ENCODE measurements at regions not wholly inside any gene's neighbourhood (a gene's known extent, or its start where the extent isn't known, plus 50 kb on each side); places are given as distances from the start of the nearest gene placed in this dataset.
"Not testable (repeated sequence)": the region's sequence is repeated elsewhere in the genome, so short reads cannot be mapped to it uniquely, and the experiment has no call there.

- peaks cover 3% of the 10 kb centered on the region for H3K9me3 Mint-ChIP-seq
- ChIA-PET POLR2A (no interaction called here), CTCF (no interaction called here)
- no peak for DNase-seq
- no peaks in the 10 kb centered on the region for H3K36me3 Mint-ChIP-seq (ENCODE audit: low read depth)
- no peak overlapping the region for H3K27ac Mint-ChIP-seq
- no peaks in the 10 kb centered on the region for H3K4me1 Mint-ChIP-seq
- H3K4me3 Mint-ChIP-seq, result no peak overlapping the region
- H3K27me3 Mint-ChIP-seq, result no peaks in the 10 kb centered on the region
Measured at GRCh38 chr1:80534606-80535360, 1266.0 kb upstream of the ADGRL2 start.

- CTCF ChIA-PET, result no interaction called here
- DNase-seq, result no peak
- no peak overlapping the region for H3K27ac Mint-ChIP-seq
- POLR2A ChIA-PET, result no interaction called here
- no peaks in the 10 kb centered on the region for H3K27me3 Mint-ChIP-seq
- H3K4me3 Mint-ChIP-seq, result no peak overlapping the region
- no peaks in the 10 kb centered on the region for H3K4me1 Mint-ChIP-seq
- H3K9me3 Mint-ChIP-seq, result peaks cover 3% of the 10 kb centered on the region
- no peaks in the 10 kb centered on the region for H3K36me3 Mint-ChIP-seq (ENCODE audit: low read depth)
Measured at GRCh38 chr1:80533775-80534334, 1266.9 kb upstream of the ADGRL2 start.

GRCh38 chr1:80533093-80533492, 1267.6 kb upstream of the ADGRL2 start:
- no peak overlapping the region for H3K4me3 Mint-ChIP-seq
- peaks cover 3% of the 10 kb centered on the region for H3K9me3 Mint-ChIP-seq
- no peaks in the 10 kb centered on the region for H3K27me3 Mint-ChIP-seq
- no peaks in the 10 kb centered on the region for H3K36me3 Mint-ChIP-seq (ENCODE audit: low read depth)
- ChIA-PET POLR2A (no interaction called here), CTCF (no interaction called here)
- H3K27ac Mint-ChIP-seq, result no peak overlapping the region
- no peaks in the 10 kb centered on the region for H3K4me1 Mint-ChIP-seq
- DNase-seq, result no peak

- ChIA-PET CTCF (no interaction called here), POLR2A (no interaction called here)
- Mint-ChIP-seq H3K27me3 (no peaks in the 10 kb centered on the region), H3K36me3 (ENCODE audit: low read depth) (no peaks in the 10 kb centered on the region), H3K4me3 (no peak overlapping the region), H3K27ac (no peak overlapping the region), H3K4me1 (no peaks in the 10 kb centered on the region), H3K9me3 (peaks cover 3% of the 10 kb centered on the region)
- DNase-seq, result no peak
Measured at GRCh38 chr1:80531182-80531581, 1269.6 kb upstream of the ADGRL2 start.

GRCh38 chr1:80529546-80529945, 1271.2 kb upstream of the ADGRL2 start:
- CTCF ChIA-PET, result no interaction called here
- Mint-ChIP-seq H3K36me3 (ENCODE audit: low read depth) (no peaks in the 10 kb centered on the region), H3K9me3 (no peaks in the 10 kb centered on the region), H3K4me3 (no peak overlapping the region), H3K27me3 (no peaks in the 10 kb centered on the region), H3K27ac (no peak overlapping the region), H3K4me1 (no peaks in the 10 kb centered on the region)
- DNase-seq, result no peak
- POLR2A ChIA-PET, result no interaction called here

- Mint-ChIP-seq H3K36me3 (ENCODE audit: low read depth) (no peaks in the 10 kb centered on the region), H3K27ac (no peak overlapping the region), H3K4me1 (no peaks in the 10 kb centered on the region), H3K27me3 (no peaks in the 10 kb centered on the region), H3K4me3 (no peak overlapping the region), H3K9me3 (no peaks in the 10 kb centered on the region)
- ChIA-PET POLR2A (no interaction called here), CTCF (no interaction called here)
- no peak for DNase-seq
Measured at GRCh38 chr1:80523861-80524260, 1276.9 kb upstream of the ADGRL2 start.

- H3K9me3 Mint-ChIP-seq; H3K4me1 Mint-ChIP-seq; DNase-seq; H3K27ac Mint-ChIP-seq; H3K36me3 Mint-ChIP-seq (ENCODE audit: low read depth); H3K4me3 Mint-ChIP-seq; CTCF ChIA-PET; POLR2A ChIA-PET; H3K27me3 Mint-ChIP-seq: not testable (repeated sequence)
Measured at GRCh38 chr1:80523071-80523470, 1277.7 kb upstream of the ADGRL2 start.

GRCh38 chr1:80520949-80521348, 1279.8 kb upstream of the ADGRL2 start:
- POLR2A ChIA-PET, result no interaction called here
- no peak overlapping the region for H3K27ac Mint-ChIP-seq
- H3K27me3 Mint-ChIP-seq, result no peaks in the 10 kb centered on the region
- H3K4me1 Mint-ChIP-seq, result no peaks in the 10 kb centered on the region
- CTCF ChIA-PET, result no interaction called here
- no peak overlapping the region for H3K4me3 Mint-ChIP-seq
- H3K9me3 Mint-ChIP-seq, result no peaks in the 10 kb centered on the region
- DNase-seq, result no peak
- no peaks in the 10 kb centered on the region for H3K36me3 Mint-ChIP-seq (ENCODE audit: low read depth)

GRCh38 chr1:80517062-80517461, 1283.7 kb upstream of the ADGRL2 start:
- Mint-ChIP-seq H3K4me3 (no peak overlapping the region), H3K36me3 (ENCODE audit: low read depth) (no peaks in the 10 kb centered on the region), H3K27ac (no peak overlapping the region), H3K9me3 (no peaks in the 10 kb centered on the region), H3K27me3 (no peaks in the 10 kb centered on the region), H3K4me1 (no peaks in the 10 kb centered on the region)
- CTCF ChIA-PET, result no interaction called here
- POLR2A ChIA-PET, result no interaction called here
- DNase-seq, result no peak

- Mint-ChIP-seq H3K4me3 (no peak overlapping the region), H3K36me3 (ENCODE audit: low read depth) (no peaks in the 10 kb centered on the region), H3K27me3 (no peaks in the 10 kb centered on the region), H3K27ac (no peak overlapping the region), H3K4me1 (no peaks in the 10 kb centered on the region), H3K9me3 (peaks cover 11% of the 10 kb centered on the region)
- CTCF ChIA-PET, result no interaction called here
- DNase-seq, result no peak
- POLR2A ChIA-PET, result no interaction called here
Measured at GRCh38 chr1:80509965-80510522, 1290.7 kb upstream of the ADGRL2 start.

GRCh38 chr1:80506216-80506615, 1294.5 kb upstream of the ADGRL2 start:
- no peak overlapping the region for H3K27ac Mint-ChIP-seq
- POLR2A ChIA-PET, result no interaction called here

GRCh38 chr1:80498673-80499072, 1302.1 kb upstream of the ADGRL2 start:
- Mint-ChIP-seq H3K27me3 (no peaks in the 10 kb centered on the region), H3K4me1 (no peaks in the 10 kb centered on the region)

More at GRCh38 chr1:80506216-80506615, 1294.5 kb upstream of the ADGRL2 start:
- H3K36me3 Mint-ChIP-seq (ENCODE audit: low read depth), result no peaks in the 10 kb centered on the region
- CTCF ChIA-PET, result no interaction called here
- DNase-seq, result no peak
- no peaks in the 10 kb centered on the region for H3K4me1 Mint-ChIP-seq
- H3K27me3 Mint-ChIP-seq, result no peaks in the 10 kb centered on the region
- H3K9me3 Mint-ChIP-seq, result peaks cover 11% of the 10 kb centered on the region
- H3K4me3 Mint-ChIP-seq, result no peak overlapping the region

GRCh38 chr1:80495806-80496205, 1304.9 kb upstream of the ADGRL2 start:
- ChIA-PET CTCF (no interaction called here), POLR2A (no interaction called here)
- no peak for DNase-seq
- Mint-ChIP-seq H3K4me1 (no peaks in the 10 kb centered on the region), H3K4me3 (no peak overlapping the region), H3K27ac (no peak overlapping the region), H3K36me3 (ENCODE audit: low read depth) (no peaks in the 10 kb centered on the region), H3K27me3 (no peaks in the 10 kb centered on the region), H3K9me3 (peaks cover 5% of the 10 kb centered on the region)

More at GRCh38 chr1:80498673-80499072, 1302.1 kb upstream of the ADGRL2 start:
- DNase-seq, result no peak
- ChIA-PET POLR2A (no interaction called here), CTCF (no interaction called here)
- peaks cover 5% of the 10 kb centered on the region for H3K9me3 Mint-ChIP-seq
- no peaks in the 10 kb centered on the region for H3K36me3 Mint-ChIP-seq (ENCODE audit: low read depth)
- no peak overlapping the region for H3K4me3 Mint-ChIP-seq
- no peak overlapping the region for H3K27ac Mint-ChIP-seq

- H3K27ac Mint-ChIP-seq, result no peak overlapping the region
- CTCF ChIA-PET, result no interaction called here
- no peaks in the 10 kb centered on the region for H3K27me3 Mint-ChIP-seq
- H3K4me1 Mint-ChIP-seq, result no peaks in the 10 kb centered on the region
- no peak overlapping the region for H3K4me3 Mint-ChIP-seq
- POLR2A ChIA-PET, result no interaction called here
- no peaks in the 10 kb centered on the region for H3K9me3 Mint-ChIP-seq
- DNase-seq, result no peak
- H3K36me3 Mint-ChIP-seq (ENCODE audit: low read depth), result no peaks in the 10 kb centered on the region
Measured at GRCh38 chr1:80472145-80472544, 1328.6 kb upstream of the ADGRL2 start.
